Neutrophil (primary cell): ENCODE measurements at regions not wholly inside any gene's neighbourhood (a gene's known extent, or its start where the extent isn't known, plus 50 kb on each side); places are given as distances from the start of the nearest gene placed in this dataset.

Experiments
- H3K27ac ChIP-seq: fragments of 200-600 bp; sonication (generic); 2 replicates; pipeline ENCODE4 v1.5.1; 2016; ENCODE audit warnings: mild to moderate bottlenecking, moderate library complexity
- H3K27me3 ChIP-seq: fragments of 200-600 bp; sonication (generic); 2 replicates; pipeline ENCODE4 v1.6.0; 2016; ENCODE audit warnings: mild to moderate bottlenecking
- H3K36me3 ChIP-seq: fragments of 200-600 bp; sonication (generic); 2 replicates; pipeline ENCODE4 v1.5.1; 2017
- H3K4me1 ChIP-seq, 2 experiments: fragments of 200-600 bp in 1 of 2; sonication (generic) in 1 of 2; 1 replicate in 1 of 2; 2 replicates in 1 of 2; pipeline versions ENCODE4 v1.5.1 to v1.6.1; 2013 to 2016; ENCODE audit warnings: low read depth in 1 of 2, low read length in 1 of 2, mild to moderate bottlenecking in 1 of 2, moderate library complexity in 1 of 2; ENCODE audit not compliant: control insufficient read depth in 1 of 2, insufficient read depth in 1 of 2
- H3K4me3 ChIP-seq, 2 experiments: fragments of 200-600 bp in 1 of 2; sonication (generic) in 1 of 2; 1 replicate in 1 of 2; 2 replicates in 1 of 2; pipeline ENCODE4 v1.5.1; 2013 to 2016; ENCODE audit warnings: low read depth in 1 of 2, low read length in 1 of 2, mild to moderate bottlenecking in 1 of 2, moderate library complexity in 1 of 2
- H3K9me3 ChIP-seq: fragments of 200-600 bp; sonication (generic); 2 replicates; pipeline ENCODE4 v1.5.1; 2016
- TF ChIP-seq, protein P1 (sequence below): fragments of 200-600 bp; sonication (generic); IDR thresholded peaks from 2 replicates; pipeline ENCODE4 v1.5.1; 2016; ENCODE audit warnings: antibody characterized with exemption

DNA sequence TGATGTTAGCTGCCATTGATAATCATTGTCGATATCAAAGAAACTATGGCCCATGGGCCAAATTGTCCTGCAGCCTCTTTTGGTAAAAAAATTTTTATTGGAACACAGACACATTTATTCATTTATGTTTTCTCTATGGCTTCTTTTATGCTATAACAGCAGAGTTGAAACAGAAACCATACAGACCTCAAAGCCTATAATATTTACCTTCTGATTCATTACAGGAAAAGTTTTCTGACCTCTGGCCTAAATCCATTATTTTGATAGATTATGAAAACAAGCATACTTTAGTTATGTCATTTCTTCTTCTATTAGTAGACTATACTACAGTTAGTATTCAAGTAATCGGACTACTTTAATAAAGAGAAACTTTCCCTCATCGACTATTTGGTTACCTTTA is 349.7 kb upstream of the GALNT5 start:
- H3K27me3 ChIP-seq, result no peaks in the 10 kb centered on the region
- no peaks in the 10 kb centered on the region for H3K4me1 ChIP-seq
- H3K9me3 ChIP-seq, result no peaks in the 10 kb centered on the region
- H3K4me3 ChIP-seq, result no peak overlapping the region
- H3K36me3 ChIP-seq, result no peaks in the 10 kb centered on the region
- TF ChIP-seq, protein P1, sequence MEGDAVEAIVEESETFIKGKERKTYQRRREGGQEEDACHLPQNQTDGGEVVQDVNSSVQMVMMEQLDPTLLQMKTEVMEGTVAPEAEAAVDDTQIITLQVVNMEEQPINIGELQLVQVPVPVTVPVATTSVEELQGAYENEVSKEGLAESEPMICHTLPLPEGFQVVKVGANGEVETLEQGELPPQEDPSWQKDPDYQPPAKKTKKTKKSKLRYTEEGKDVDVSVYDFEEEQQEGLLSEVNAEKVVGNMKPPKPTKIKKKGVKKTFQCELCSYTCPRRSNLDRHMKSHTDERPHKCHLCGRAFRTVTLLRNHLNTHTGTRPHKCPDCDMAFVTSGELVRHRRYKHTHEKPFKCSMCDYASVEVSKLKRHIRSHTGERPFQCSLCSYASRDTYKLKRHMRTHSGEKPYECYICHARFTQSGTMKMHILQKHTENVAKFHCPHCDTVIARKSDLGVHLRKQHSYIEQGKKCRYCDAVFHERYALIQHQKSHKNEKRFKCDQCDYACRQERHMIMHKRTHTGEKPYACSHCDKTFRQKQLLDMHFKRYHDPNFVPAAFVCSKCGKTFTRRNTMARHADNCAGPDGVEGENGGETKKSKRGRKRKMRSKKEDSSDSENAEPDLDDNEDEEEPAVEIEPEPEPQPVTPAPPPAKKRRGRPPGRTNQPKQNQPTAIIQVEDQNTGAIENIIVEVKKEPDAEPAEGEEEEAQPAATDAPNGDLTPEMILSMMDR, result no peak
- no peak overlapping the region for H3K27ac ChIP-seq

- H3K27me3 ChIP-seq, result no peaks in the 10 kb centered on the region
- H3K9me3 ChIP-seq, result no peaks in the 10 kb centered on the region
- no peak overlapping the region for H3K4me3 ChIP-seq
- no peaks in the 10 kb centered on the region for H3K4me1 ChIP-seq
- TF ChIP-seq, protein P1, result no peak
- H3K36me3 ChIP-seq, result no peaks in the 10 kb centered on the region
- no peak overlapping the region for H3K27ac ChIP-seq
Observed at GRCh38 chr2:156908825-156909224, 348.7 kb upstream of the GALNT5 start.

DNA sequence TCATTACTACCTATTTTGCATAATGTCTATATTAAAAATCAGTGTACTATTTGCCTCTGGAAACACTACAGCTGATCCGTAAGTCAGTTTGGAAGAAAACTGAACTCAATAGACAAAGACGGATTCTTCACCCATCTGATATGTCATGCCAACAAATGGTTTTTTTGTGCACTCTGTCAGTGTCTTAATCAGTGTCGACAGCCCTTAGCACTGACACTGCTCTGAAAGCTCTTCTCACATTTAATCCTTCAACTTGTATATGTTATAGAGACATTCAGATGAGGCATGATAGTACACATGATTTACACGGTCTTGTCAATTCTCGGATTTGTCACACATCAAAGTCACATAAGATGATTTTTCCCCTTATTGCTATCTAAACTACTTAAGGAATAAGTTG is 347.5 kb upstream of the GALNT5 start:
- H3K9me3 ChIP-seq, result no peaks in the 10 kb centered on the region
- no peak overlapping the region for H3K4me3 ChIP-seq
- H3K4me1 ChIP-seq, result no peaks in the 10 kb centered on the region
- H3K27me3 ChIP-seq, result no peaks in the 10 kb centered on the region
- TF ChIP-seq, protein P1, result no peak
- no peak overlapping the region for H3K27ac ChIP-seq
- H3K36me3 ChIP-seq, result no peaks in the 10 kb centered on the region

- Histone ChIP-seq H3K9me3 (no peaks in the 10 kb centered on the region), H3K4me1 (no peaks in the 10 kb centered on the region), H3K4me3 (no peak overlapping the region), H3K36me3 (no peaks in the 10 kb centered on the region), H3K27ac (no peak overlapping the region), H3K27me3 (no peaks in the 10 kb centered on the region)
- TF ChIP-seq, protein P1, result no peak
Observed at GRCh38 chr2:156915332-156915731, 342.2 kb upstream of the GALNT5 start.

- TF ChIP-seq, protein P1, result no peak
- Histone ChIP-seq H3K36me3 (no peaks in the 10 kb centered on the region), H3K4me1 (no peaks in the 10 kb centered on the region), H3K4me3 (no peak overlapping the region), H3K27ac (no peak overlapping the region), H3K9me3 (no peaks in the 10 kb centered on the region), H3K27me3 (no peaks in the 10 kb centered on the region)
Observed at GRCh38 chr2:156918410-156918809, 339.1 kb upstream of the GALNT5 start.

GRCh38 chr2:156930423-156930822 is 327.1 kb upstream of the GALNT5 start:
- H3K9me3 ChIP-seq, result no peaks in the 10 kb centered on the region
- no peaks in the 10 kb centered on the region for H3K27me3 ChIP-seq
- TF ChIP-seq, protein P1, result no peak
- H3K4me3 ChIP-seq, result no peak overlapping the region
- no peaks in the 10 kb centered on the region for H3K36me3 ChIP-seq
- H3K27ac ChIP-seq, result no peak overlapping the region
- H3K4me1 ChIP-seq, result no peaks in the 10 kb centered on the region
